ENCODE measurements at regions not wholly inside any gene's neighbourhood (a gene's known extent, or its start where the extent isn't known, plus 50 kb on each side); places are given as distances from the start of the nearest gene placed in this dataset.

- ChIA-PET POLR2A (no interaction called here), CTCF (ENCODE audit: unreplicated experiment) (no interaction called here)
- no peaks in the 10 kb centered on the region for H3K9me3 ChIP-seq (ENCODE audit: low read length)
- no peaks in the 10 kb centered on the region for H3K9me2 ChIP-seq (ENCODE audit: insufficient read depth, low read length)
- H3K4me1 ChIP-seq (ENCODE audit: insufficient read depth, low read length, poor library complexity, severe bottlenecking) = no peaks in the 10 kb centered on the region
- TF ChIP-seq EZH2phosphoT487 (IDR thresholded peaks at IDR 0.05; ENCODE audit: borderline replicate concordance, low read depth, low read length) (no peak), CTCF (conservative IDR thresholded peaks at IDR 0.05; ENCODE audit: low read length) (no peak)
- no peak for DNase-seq (ENCODE audit: low spot score)
- no peaks in the 10 kb centered on the region for H4K20me1 ChIP-seq (ENCODE audit: insufficient read depth, low read length)
- H2AFZ ChIP-seq (ENCODE audit: low read length) = no peak overlapping the region
- no peaks in the 10 kb centered on the region for H3K79me2 ChIP-seq (ENCODE audit: insufficient read depth, low read depth, low read length)
- no peaks in the 10 kb centered on the region for H3K36me3 ChIP-seq (ENCODE audit: insufficient read depth, low read length)
- BruUV-seq (replicated peaks) = no TSS peak
- no peak overlapping the region for H3K27ac ChIP-seq (ENCODE audit: low read depth, low read length, poor library complexity, severe bottlenecking)
- no peak overlapping the region for H3K4me2 ChIP-seq (ENCODE audit: low read length)
- no peak overlapping the region for H3K4me3 ChIP-seq (ENCODE audit: low read depth, low read length, poor library complexity, severe bottlenecking)
- intact Hi-C loops (cut with micrococcal nuclease; ENCODE audit: unreplicated experiment) = no loop called here
Observed at GRCh38 chr7:20993693-20994092, 207.0 kb upstream of the SP8 start.

- Histone ChIP-seq H4K20me1 (ENCODE audit: insufficient read depth, low read length) (no peaks in the 10 kb centered on the region), H3K9me3 (ENCODE audit: low read length) (no peaks in the 10 kb centered on the region), H3K4me1 (ENCODE audit: insufficient read depth, low read length, poor library complexity, severe bottlenecking) (no peaks in the 10 kb centered on the region), H3K79me2 (ENCODE audit: insufficient read depth, low read depth, low read length) (no peaks in the 10 kb centered on the region), H3K4me2 (ENCODE audit: low read length) (no peak overlapping the region), H2AFZ (ENCODE audit: low read length) (no peak overlapping the region), H3K36me3 (ENCODE audit: insufficient read depth, low read length) (no peaks in the 10 kb centered on the region), H3K27ac (ENCODE audit: low read depth, low read length, poor library complexity, severe bottlenecking) (no peak overlapping the region), H3K4me3 (ENCODE audit: low read depth, low read length, poor library complexity, severe bottlenecking) (no peak overlapping the region), H3K9me2 (ENCODE audit: insufficient read depth, low read length) (no peaks in the 10 kb centered on the region)
- no TSS peak for BruUV-seq (replicated peaks)
- CTCF ChIA-PET (ENCODE audit: unreplicated experiment) = no interaction called here
- DNase-seq (ENCODE audit: low spot score) = no peak
- intact Hi-C loops (cut with micrococcal nuclease; ENCODE audit: unreplicated experiment) = no loop called here
- POLR2A ChIA-PET = no interaction called here
- no peak for TF ChIP-seq EZH2phosphoT487 (IDR thresholded peaks at IDR 0.05; ENCODE audit: borderline replicate concordance, low read depth, low read length)
- TF ChIP-seq CTCF (conservative IDR thresholded peaks at IDR 0.05; ENCODE audit: low read length) = no peak
Observed at GRCh38 chr7:20998309-20998708, 211.6 kb upstream of the SP8 start.

GRCh38 chr7:21011153-21011552 is 224.5 kb upstream of the SP8 start:
- ChIA-PET CTCF (ENCODE audit: unreplicated experiment) (no interaction called here), POLR2A (no interaction called here)
- Histone ChIP-seq H3K4me1 (ENCODE audit: insufficient read depth, low read length, poor library complexity, severe bottlenecking) (no peaks in the 10 kb centered on the region), H4K20me1 (ENCODE audit: insufficient read depth, low read length) (no peaks in the 10 kb centered on the region), H3K9me2 (ENCODE audit: insufficient read depth, low read length) (no peaks in the 10 kb centered on the region), H3K79me2 (ENCODE audit: insufficient read depth, low read depth, low read length) (no peaks in the 10 kb centered on the region), H3K27ac (ENCODE audit: low read depth, low read length, poor library complexity, severe bottlenecking) (no peak overlapping the region), H3K4me2 (ENCODE audit: low read length) (no peak overlapping the region), H2AFZ (ENCODE audit: low read length) (no peak overlapping the region), H3K36me3 (ENCODE audit: insufficient read depth, low read length) (no peaks in the 10 kb centered on the region), H3K9me3 (ENCODE audit: low read length) (no peaks in the 10 kb centered on the region), H3K4me3 (ENCODE audit: low read depth, low read length, poor library complexity, severe bottlenecking) (no peak overlapping the region)
- no peak for DNase-seq (ENCODE audit: low spot score)
- intact Hi-C loops (cut with micrococcal nuclease; ENCODE audit: unreplicated experiment) = no loop called here
- no TSS peak for BruUV-seq (replicated peaks)
- TF ChIP-seq EZH2phosphoT487 (IDR thresholded peaks at IDR 0.05; ENCODE audit: borderline replicate concordance, low read depth, low read length) (no peak), CTCF (conservative IDR thresholded peaks at IDR 0.05; ENCODE audit: low read length) (no peak)

Data from OCI-LY7 (cell line).